T47D (cell line): ENCODE measurements at regions not wholly inside any gene's neighbourhood (a gene's known extent, or its start where the extent isn't known, plus 50 kb on each side); places are given as distances from the start of the nearest gene placed in this dataset.

Source experiments
- DNase-seq, 2 experiments: peaks; one replicate each; pipeline versions ENCODE4 v3.0.0 to v3.0.0-alpha.2; 2011 to 2012; ENCODE audit warnings: low read depth in 1 of 2, low spot score in 1 of 2
- JUND ChIP-seq: IDR thresholded peaks from 2 replicates; pipeline ENCODE4 v1.6.1; 2012; ENCODE audit warnings: low read depth
- in situ Hi-C: cut with HindIII; loops from 2 replicates; pipeline ENCODE4 v1.10.0; 2016; ENCODE audit warnings: low sequenced_read_pairs, low pct_unique_long_range_greater_than_20kb

GRCh38 chr9:118128313-118128712, 424.1 kb downstream of the TLR4 start:
- in situ Hi-C loops = no loop called here
- no peak for DNase-seq
- no peak for TF ChIP-seq JUND

DNA sequence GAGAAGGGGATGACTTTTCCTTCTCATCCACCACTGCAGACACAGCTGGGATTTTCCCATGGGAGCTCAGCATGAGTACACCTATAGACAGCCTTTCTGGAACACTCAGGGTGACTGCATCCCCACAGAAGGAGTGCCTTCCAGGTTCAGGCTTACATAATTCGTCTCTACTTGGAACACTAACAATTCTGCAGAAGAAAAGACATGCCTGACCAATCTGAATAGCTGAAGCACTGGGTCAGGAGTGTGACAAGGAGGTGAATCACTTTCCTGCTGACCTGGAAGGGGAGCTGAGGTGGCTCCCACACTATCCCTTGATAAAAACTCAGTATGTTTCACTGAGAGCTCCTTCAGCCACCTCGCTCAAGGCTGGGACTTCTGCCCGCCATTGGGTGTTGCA, 425.3 kb downstream of the TLR4 start:
- no peak for TF ChIP-seq JUND
- DNase-seq = no peak
- in situ Hi-C loops = no loop called here

- in situ Hi-C loops = no loop called here
- no peak for TF ChIP-seq JUND
- no peak for DNase-seq
These were observed 444.8 kb downstream of the TLR4 start for GRCh38 chr9:118148990-118149389.

GRCh38 chr9:118156846-118157245, 452.6 kb downstream of the TLR4 start:
- DNase-seq = no peak
- TF ChIP-seq JUND = no peak
- in situ Hi-C loops = no loop called here

GRCh38 chr9:118162716-118163115, 458.5 kb downstream of the TLR4 start:
- no peak for DNase-seq
- TF ChIP-seq JUND = no peak
- in situ Hi-C loops = no loop called here

DNA sequence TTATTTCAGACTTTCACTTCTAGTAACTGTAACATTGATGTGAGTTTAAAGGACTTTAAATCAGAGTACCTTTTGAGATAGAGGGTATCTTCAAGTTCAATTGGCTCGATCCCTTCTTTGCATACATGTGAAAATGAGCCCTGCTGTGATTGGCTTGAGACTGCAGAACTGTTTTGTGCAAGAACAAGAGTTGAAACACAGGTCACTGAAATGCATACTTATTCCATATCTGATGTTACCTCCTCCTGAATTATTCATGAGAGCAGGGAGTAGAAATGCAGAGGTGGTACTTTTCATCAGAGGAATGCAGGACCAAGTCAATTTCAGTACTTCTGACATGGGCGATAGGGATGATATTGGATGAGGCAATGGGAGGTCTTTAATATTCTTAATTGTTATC, 459.5 kb downstream of the TLR4 start:
- in situ Hi-C loops = no loop called here
- no peak for DNase-seq
- no peak for TF ChIP-seq JUND

- no peak for TF ChIP-seq JUND
- DNase-seq = no peak
- in situ Hi-C loops = no loop called here
These were observed 461.2 kb downstream of the TLR4 start for GRCh38 chr9:118165451-118165850.

DNA sequence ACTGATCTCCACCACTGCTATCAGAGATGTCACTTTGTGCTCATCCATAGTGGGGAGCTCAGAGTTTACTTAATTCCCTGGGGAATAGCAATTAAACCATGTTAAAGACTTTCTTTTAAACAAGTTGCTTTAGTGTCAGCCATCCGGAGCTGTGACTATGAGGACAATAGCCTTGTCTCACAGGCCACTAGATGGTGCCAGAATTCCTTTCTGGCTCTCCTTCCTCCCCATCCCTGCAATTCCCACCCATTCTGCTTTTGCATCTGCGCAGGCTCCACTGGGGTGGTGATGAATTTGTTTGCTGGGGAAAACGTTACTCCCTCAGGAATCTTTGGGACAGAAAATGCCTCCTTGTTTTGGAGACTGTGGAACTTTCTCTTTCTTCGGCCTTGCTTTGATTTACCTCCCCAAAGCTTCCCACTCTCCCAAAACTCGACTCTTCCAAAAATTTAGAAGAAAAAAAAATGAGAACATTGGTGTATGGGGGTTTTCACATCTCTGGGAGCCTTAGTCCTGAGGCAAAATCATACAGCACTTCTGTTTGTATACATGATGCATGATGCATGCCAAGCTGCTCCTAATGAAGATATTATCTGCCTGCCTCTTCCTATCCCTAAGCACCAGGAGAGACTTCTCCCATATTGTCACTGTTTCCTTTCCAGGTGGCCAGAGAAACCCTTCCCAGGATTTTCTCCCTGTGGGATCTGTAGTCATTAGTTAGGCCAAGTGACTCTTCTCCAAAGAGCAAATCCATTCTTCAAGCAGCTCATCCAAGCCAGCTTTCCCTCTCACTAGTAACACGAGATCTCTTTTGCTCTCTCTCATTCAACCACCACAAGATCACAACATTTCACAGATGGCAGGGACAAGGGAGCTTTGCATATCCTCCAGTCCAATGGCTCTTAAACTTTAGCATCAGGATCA, 466.1 kb downstream of the TLR4 start:
- no peak for TF ChIP-seq JUND
- DNase-seq = peak; percentile 17 to 71

GRCh38 chr9:118177241-118177640, 473.0 kb downstream of the TLR4 start:
- DNase-seq = no peak
- in situ Hi-C loops = no loop called here
- no peak for TF ChIP-seq JUND

More for the DNA sequence above, 466.1 kb downstream of the TLR4 start:
- in situ Hi-C loops = no loop called here

- in situ Hi-C loops = no loop called here
- TF ChIP-seq JUND = no peak
- DNase-seq = no peak
These were observed 479.4 kb downstream of the TLR4 start for GRCh38 chr9:118183576-118183975.

- in situ Hi-C loops = no loop called here
- no peak for DNase-seq
- TF ChIP-seq JUND = no peak
These were observed 483.2 kb downstream of the TLR4 start for GRCh38 chr9:118187408-118187807.

DNA sequence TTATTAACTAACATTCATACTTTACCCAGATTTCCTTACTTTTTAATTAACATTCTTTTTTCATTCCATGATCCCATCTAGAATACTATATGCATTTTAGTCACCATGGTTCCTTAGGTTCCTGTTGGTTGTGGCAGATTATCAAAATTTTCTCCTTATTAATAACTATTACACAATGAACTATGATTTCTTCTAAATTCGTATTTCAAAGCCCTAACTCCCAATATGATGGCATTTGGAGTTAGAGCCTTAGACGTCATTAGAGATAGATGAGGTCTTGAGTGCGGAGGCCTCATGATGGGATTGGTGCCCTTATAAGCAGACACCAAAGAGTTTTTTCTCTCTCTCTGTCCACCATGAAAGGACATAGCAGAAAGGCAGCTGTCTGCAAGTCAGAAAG, 485.4 kb downstream of the TLR4 start:
- TF ChIP-seq JUND = no peak
- in situ Hi-C loops = no loop called here
- no peak for DNase-seq

GRCh38 chr9:118192807-118193206, 488.6 kb downstream of the TLR4 start:
- DNase-seq = no peak
- no peak for TF ChIP-seq JUND
- in situ Hi-C loops = no loop called here

GRCh38 chr9:118209343-118209742, 505.1 kb downstream of the TLR4 start:
- no peak for TF ChIP-seq JUND
- in situ Hi-C loops = no loop called here
- DNase-seq = no peak
